HG03280 (cell line): ENCODE measurements at regions not wholly inside any gene's neighbourhood (a gene's known extent, or its start where the extent isn't known, plus 50 kb on each side); places are given as distances from the start of the nearest gene placed in this dataset.
"Not testable (repeated sequence)": the region's sequence is repeated elsewhere in the genome, so short reads cannot be mapped to it uniquely, and the experiment has no call there.

Experiments used
- ATAC-seq: cut with Tn5 transposase; IDR thresholded peaks from one replicate; pipeline ENCODE4 v1.9.1; 2021; ENCODE audit warnings: mild to moderate bottlenecking, moderate library complexity; ENCODE audit not compliant: unreplicated experiment

- ATAC-seq: no peak
These were observed 100.6 kb upstream of the PNPLA4 start for GRCh38 chrX:8027827-8028226.

GRCh38 chrX:8025705-8026104 lies 98.5 kb upstream of the PNPLA4 start:
- no peak for ATAC-seq

GRCh38 chrX:8018934-8019333 lies 91.7 kb upstream of the PNPLA4 start:
- no peak for ATAC-seq

GRCh38 chrX:8010105-8010504 lies 82.9 kb upstream of the PNPLA4 start:
- ATAC-seq: no peak

GRCh38 chrX:8005678-8006347 lies 78.6 kb upstream of the PNPLA4 start:
- ATAC-seq: no peak

DNA sequence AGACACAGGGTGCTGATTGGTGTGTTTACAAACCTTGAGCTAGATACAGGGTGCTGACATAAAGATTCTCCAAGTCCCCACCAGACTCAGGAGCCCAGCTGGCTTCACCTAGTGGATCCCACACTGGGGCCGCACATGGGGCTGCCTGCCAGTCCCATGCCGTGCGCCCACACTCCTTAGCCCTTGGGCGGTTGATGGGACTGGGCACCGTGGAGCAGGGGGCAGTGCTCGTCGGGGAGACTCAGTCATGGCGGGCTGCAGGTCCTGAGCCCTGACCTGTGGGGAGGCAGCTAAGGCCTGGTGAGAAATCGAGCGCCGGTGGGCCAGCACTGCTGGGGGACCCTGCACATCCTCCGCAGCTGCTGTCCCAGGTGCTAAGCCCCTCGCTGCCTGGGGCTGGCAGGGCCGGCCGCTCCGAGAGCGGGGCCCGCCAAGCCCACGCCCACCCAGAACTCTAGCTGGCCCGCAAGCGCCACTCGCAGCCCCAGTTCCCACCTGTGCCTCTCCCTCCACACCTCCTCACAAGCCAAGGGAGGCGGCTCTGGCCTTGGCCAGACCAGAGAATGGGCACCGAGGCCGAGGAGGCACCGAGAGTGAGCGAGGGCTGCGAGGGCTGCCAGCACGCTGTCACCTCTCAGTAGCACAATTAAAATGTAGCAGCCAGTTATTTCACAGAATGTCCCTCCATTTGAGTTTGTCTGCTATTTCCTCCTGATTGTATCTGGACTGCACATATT lies 76.1 kb upstream of the PNPLA4 start:
- no peak for ATAC-seq

DNA sequence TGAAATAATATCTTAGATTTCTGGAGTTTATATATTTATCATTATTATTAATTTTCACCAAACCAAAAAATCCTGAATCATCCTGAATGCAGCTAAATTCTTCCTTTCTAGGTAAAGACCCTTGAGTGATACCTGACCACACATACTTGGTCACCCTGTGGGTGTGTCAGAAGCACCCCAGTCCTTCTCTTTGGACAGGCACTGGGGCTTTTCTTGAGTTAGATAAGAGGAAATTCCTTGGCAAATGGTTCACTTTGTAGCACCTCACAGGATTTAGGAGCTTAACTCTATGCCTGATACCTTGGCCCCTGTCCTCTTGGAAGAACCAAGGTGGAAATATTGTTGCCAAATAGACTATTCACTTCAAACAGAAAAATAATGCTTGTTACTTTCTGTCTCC lies 69.6 kb upstream of the PNPLA4 start:
- ATAC-seq: no peak

- ATAC-seq: peak; percentile 47
These were observed 69.2 kb upstream of the PNPLA4 start for GRCh38 chrX:7996414-7996813.

- ATAC-seq: no peak
These were observed 66.7 kb upstream of the PNPLA4 start for GRCh38 chrX:7993873-7994272.

DNA sequence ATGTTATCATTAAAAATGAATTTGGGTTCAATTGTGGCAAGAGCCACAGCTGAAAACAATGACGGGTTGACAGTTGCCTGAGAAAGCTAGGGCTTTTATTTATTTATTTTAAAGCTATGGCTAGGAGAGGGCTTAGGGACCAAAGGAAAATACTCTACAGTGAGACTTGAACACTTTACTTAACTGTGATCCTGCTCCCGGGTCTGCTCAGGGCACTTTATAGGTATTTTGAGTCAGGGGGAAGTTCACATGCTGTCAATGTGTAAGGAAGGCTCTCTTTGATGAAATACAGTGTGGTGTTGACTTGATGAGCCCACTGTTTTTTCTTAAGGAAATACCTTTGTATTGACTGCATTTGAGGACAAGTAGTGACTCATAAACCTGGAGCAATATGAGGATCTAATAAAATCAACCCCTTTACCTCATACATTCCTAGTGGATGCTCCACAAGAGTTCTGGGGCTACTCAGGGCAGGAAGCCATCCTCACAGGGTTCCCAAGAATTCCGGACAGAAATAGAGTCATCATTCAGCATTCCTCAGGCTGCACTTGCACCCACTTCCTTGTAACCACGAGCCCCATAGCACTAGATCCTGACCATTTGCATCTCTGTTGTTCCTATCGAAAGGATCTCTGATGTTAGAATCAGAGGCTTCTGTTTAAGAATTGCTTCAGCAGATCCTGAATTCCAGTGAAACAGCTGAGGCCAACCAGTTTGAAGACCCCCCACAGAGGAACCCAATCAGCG lies 61.0 kb upstream of the PNPLA4 start:
- ATAC-seq: not testable (repeated sequence)

DNA sequence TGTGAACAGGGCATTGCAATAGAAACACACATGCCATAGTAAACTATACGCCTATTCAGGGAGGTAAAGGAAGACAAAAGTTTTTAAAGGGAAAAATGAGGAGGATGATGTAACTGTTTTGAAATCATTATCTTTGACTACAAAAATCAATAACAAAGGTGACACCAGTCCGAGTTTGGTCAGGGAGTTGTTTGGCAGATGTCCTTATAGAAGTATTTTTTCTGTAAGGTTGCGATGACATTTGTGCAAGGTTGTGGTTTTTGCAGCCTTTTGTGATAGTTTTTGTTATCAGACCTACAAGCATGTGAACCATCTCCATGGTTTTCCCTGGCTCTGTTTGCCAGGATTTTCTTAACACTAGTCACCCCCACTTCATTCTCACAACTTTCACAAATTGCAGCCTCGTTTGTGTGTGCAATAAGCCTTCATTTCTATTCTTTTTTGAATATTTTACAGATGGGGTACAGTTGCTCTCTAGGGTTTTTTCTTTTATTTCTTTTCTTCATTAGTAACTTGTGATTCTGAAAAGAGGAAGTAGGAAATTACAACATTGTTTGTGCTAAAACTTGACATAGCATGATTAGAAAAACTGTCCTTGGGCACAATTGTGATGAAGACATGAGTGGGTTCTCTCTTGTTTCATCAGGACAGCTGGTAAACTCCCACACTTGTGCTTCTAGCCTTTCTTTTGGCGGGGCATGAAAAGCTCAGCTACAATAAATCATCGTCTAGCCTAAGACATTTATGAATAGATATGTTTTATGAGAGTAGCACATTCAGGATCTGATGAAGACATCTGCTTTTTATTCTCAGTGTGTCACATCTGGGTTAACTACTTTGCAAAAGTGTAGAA lies 60.2 kb upstream of the PNPLA4 start:
- ATAC-seq: peak; percentile 54

GRCh38 chrX:7986738-7987137 lies 59.5 kb upstream of the PNPLA4 start:
- ATAC-seq: not testable (repeated sequence)

DNA sequence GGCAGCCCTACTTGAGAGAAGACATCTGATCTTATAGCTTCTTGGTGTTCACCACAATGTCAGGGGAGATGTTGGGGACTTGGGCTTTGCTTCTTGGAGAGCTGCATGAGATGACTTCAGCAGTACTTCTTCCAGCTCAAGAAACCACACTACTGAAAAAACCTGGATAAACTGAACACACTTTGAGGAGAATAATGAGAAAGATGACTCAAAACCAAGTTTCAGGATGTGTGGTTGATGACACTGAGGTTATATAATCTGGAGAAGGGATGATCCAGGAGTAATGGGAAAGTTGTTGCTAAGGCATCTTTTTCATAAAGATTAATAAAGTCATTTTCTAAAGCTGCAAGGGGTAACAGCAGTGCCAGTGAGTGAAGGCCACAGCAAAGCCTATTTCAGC lies 58.4 kb upstream of the PNPLA4 start:
- no peak for ATAC-seq

DNA sequence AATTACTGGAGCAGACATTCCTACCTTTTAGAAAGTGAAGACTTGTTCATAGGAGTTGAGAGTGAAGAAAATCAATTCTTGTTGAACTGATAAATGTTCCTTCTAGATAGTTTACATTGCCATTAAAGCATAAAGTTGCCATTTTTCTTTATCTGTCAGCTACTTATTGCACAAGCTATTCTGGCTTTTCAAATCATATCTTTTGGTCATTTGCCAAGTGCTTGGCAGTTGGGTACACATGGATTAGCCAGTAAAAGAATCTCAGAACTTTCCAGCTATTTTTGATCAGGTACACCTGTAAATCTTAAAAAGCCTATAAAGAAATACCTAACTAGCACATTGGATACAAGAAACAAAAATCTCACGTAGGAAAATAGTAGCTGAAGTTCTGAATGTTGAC lies 56.4 kb upstream of the PNPLA4 start:
- ATAC-seq: no peak
